Mesenchymal stem cell (in vitro differentiated cells and primary cell): ENCODE measurements at regions not wholly inside any gene's neighbourhood (a gene's known extent, or its start where the extent isn't known, plus 50 kb on each side); places are given as distances from the start of the nearest gene placed in this dataset.

Source experiments
- DNase-seq: peaks from one replicate; pipeline ENCODE4 v3.0.0-alpha.2; 2013
- H2AFZ ChIP-seq: one replicate; pipeline ENCODE4 v1.6.1; 2013; ENCODE audit warnings: low read depth, mild to moderate bottlenecking, control low read depth, inconsistent platforms, low read length, moderate library complexity
- H2AK5ac ChIP-seq: 2 replicates; pipeline ENCODE4 v1.6.1; 2013; ENCODE audit warnings: low read length, moderate library complexity, mild to moderate bottlenecking, inconsistent platforms; ENCODE audit not compliant: severe bottlenecking
- H2BK120ac ChIP-seq: one replicate; pipeline ENCODE4 v1.6.1; 2013; ENCODE audit warnings: low read depth, mild to moderate bottlenecking, inconsistent platforms, low read length, moderate library complexity
- H2BK12ac ChIP-seq, 2 experiments: one replicate each; pipeline ENCODE4 v1.6.1; 2013; ENCODE audit warnings: inconsistent platforms in 2 of 2, low read length in 2 of 2, mild to moderate bottlenecking in 2 of 2, moderate library complexity in 2 of 2, control low read depth in 1 of 2
- H2BK15ac ChIP-seq: one replicate; pipeline ENCODE4 v1.6.1; 2013; ENCODE audit warnings: mild to moderate bottlenecking, low read depth, inconsistent platforms; ENCODE audit not compliant: poor library complexity, severe bottlenecking
- H2BK5ac ChIP-seq: 2 replicates; pipeline ENCODE4 v1.6.1; 2013; ENCODE audit warnings: low read depth, mild to moderate bottlenecking, low read length, control low read depth, inconsistent platforms; ENCODE audit not compliant: poor library complexity, severe bottlenecking
- H3K14ac ChIP-seq, 2 experiments: one replicate each; pipeline ENCODE4 v1.6.1; 2013; ENCODE audit warnings: inconsistent platforms in 2 of 2, low read length in 2 of 2, control low read depth in 1 of 2, mild to moderate bottlenecking in 1 of 2, moderate library complexity in 1 of 2
- H3K18ac ChIP-seq, 2 experiments: one replicate each; pipeline ENCODE4 v1.6.1; 2013; ENCODE audit warnings: inconsistent platforms in 2 of 2, low read length in 2 of 2, control low read depth in 1 of 2, low read depth in 1 of 2, mild to moderate bottlenecking in 1 of 2
- H3K23ac ChIP-seq, 2 experiments: one replicate each; pipeline ENCODE4 v1.6.1; 2013; ENCODE audit warnings: inconsistent platforms in 2 of 2, low read length in 2 of 2, mild to moderate bottlenecking in 2 of 2, moderate library complexity in 2 of 2, control low read depth in 1 of 2
- H3K27ac ChIP-seq: 2 replicates; pipeline ENCODE4 v1.5.1; 2013; ENCODE audit warnings: mild to moderate bottlenecking, moderate library complexity, low read length, control low read depth, inconsistent platforms; ENCODE audit not compliant: poor library complexity, severe bottlenecking
- H3K27me3 ChIP-seq, 2 experiments: 2 replicates each; pipeline versions ENCODE4 v1.6.1 to v1.7.0; 2013; ENCODE audit warnings: low read length in 2 of 2, mild to moderate bottlenecking in 2 of 2, moderate library complexity in 2 of 2, control low read depth in 1 of 2, inconsistent platforms in 1 of 2; ENCODE audit not compliant: control insufficient read depth in 1 of 2, insufficient read depth in 1 of 2
- H3K36me3 ChIP-seq, 2 experiments: 2 replicates each; pipeline versions ENCODE4 v1.6.1 to v1.7.0; 2013; ENCODE audit warnings: low read length in 2 of 2, control low read depth in 1 of 2, inconsistent platforms in 1 of 2, low read depth in 1 of 2, mild to moderate bottlenecking in 1 of 2; ENCODE audit not compliant: insufficient read depth in 2 of 2, control insufficient read depth in 1 of 2
- H3K4ac ChIP-seq, 2 experiments: one replicate each; pipeline ENCODE4 v1.6.1; 2013; ENCODE audit warnings: inconsistent platforms in 2 of 2, low read length in 2 of 2, mild to moderate bottlenecking in 2 of 2, moderate library complexity in 2 of 2, control low read depth in 1 of 2, low read depth in 1 of 2
- H3K4me1 ChIP-seq: 2 replicates; pipeline ENCODE4 v1.6.1; 2013; ENCODE audit warnings: low read depth, low read length, control low read depth; ENCODE audit not compliant: control insufficient read depth, insufficient read depth
- H3K4me2 ChIP-seq: 2 replicates; pipeline ENCODE4 v1.6.1; 2013; ENCODE audit warnings: low read length, mild to moderate bottlenecking, inconsistent platforms; ENCODE audit not compliant: poor library complexity, severe bottlenecking
- H3K4me3 ChIP-seq, 2 experiments: 2 replicates each; pipeline versions ENCODE4 v1.5.1 to v1.7.0; 2013; ENCODE audit warnings: low read length in 2 of 2, mild to moderate bottlenecking in 2 of 2, control low read depth in 1 of 2, low read depth in 1 of 2; ENCODE audit not compliant: insufficient read depth in 1 of 2
- H3K79me1 ChIP-seq: replicated peaks from 2 replicates; pipeline ENCODE4 v1.6.1; 2013; ENCODE audit warnings: mild to moderate bottlenecking, control low read depth, low read length, inconsistent platforms; ENCODE audit not compliant: poor library complexity, severe bottlenecking
- H3K9ac ChIP-seq: 2 replicates; pipeline ENCODE4 v1.7.0; 2013; ENCODE audit warnings: mild to moderate bottlenecking, low read length, moderate library complexity
- H3K9me3 ChIP-seq: 2 replicates; pipeline ENCODE4 v1.7.0; 2013; ENCODE audit warnings: mild to moderate bottlenecking, low read length; ENCODE audit not compliant: control insufficient read depth
- H4K8ac ChIP-seq: one replicate; pipeline ENCODE4 v1.6.1; 2013; ENCODE audit warnings: inconsistent platforms, mild to moderate bottlenecking, low read length, moderate library complexity
- H4K91ac ChIP-seq: one replicate; pipeline ENCODE4 v1.6.1; 2013; ENCODE audit warnings: mild to moderate bottlenecking, low read length, inconsistent platforms
- WGBS: methylation state at CpG from one replicate; pipeline ENCODE4 v1.1.7; 2013; ENCODE audit warnings: mixed read lengths; 5-methylcytosine and 5-hydroxymethylcytosine counted together

DNA sequence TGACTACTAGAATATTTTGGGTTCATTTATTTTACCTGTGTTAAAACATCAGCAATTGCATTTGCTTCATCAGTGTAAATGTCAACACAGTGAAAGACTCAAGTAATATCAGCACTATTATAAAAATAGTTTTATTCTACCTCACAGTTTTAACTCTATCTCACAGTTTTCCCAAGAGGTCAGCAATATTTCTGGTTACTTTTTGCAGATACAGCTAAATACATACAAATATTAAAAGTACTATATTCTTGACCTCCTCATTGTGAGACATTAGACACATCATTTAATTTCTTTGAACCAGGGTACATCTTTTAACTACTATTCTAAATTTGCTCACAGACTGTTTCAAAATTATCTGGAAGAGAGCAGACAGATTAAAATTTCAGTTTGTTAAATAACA, 321.7 kb upstream of the OR4E1 start:
- Histone ChIP-seq H3K79me1 (no peaks in the 10 kb centered on the region), H4K8ac (no peak overlapping the region), H3K9me3 (no peaks in the 10 kb centered on the region), H3K27ac (no peak overlapping the region), H3K4me2 (no peak overlapping the region), H2BK120ac (no peak overlapping the region), H3K9ac (no peak overlapping the region), H3K4me1 (no peaks in the 10 kb centered on the region), H2BK5ac (no peak overlapping the region), H2BK12ac (no peak overlapping the region), H4K91ac (no peak overlapping the region), H2AFZ (no peak overlapping the region), H3K36me3 (no peaks in the 10 kb centered on the region), H3K4me3 (no peak overlapping the region), H3K14ac (no peak overlapping the region), H2BK15ac (no peak overlapping the region), H3K27me3 (no peaks in the 10 kb centered on the region), H3K18ac (no peak overlapping the region), H2AK5ac (no peak overlapping the region), H3K23ac (no peak overlapping the region), H3K4ac (no peak overlapping the region)
- no peak for DNase-seq

DNA sequence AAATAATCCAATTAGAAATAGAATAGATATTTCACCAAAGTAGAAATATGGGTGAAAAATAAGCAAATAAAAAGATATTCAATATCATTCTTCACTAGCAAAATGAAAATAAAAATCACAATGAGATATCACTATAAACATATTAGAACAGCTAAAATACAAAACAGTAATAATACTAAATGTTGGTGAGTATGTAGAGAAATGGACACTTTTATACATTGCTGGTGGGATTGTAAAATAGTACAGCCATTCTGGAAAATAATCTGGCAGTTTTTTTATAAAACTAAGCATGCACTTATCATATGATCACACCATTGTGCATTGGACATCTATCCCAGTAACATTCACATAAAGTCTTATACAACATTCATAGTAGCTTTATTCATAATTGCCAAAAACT, 320.2 kb upstream of the OR4E1 start:
- no peak overlapping the region for H3K4ac ChIP-seq
- H3K27me3 ChIP-seq = no peaks in the 10 kb centered on the region
- H3K23ac ChIP-seq = no peak overlapping the region
- H2BK15ac ChIP-seq = no peak overlapping the region
- no peak overlapping the region for H2BK5ac ChIP-seq
- no peak overlapping the region for H4K91ac ChIP-seq
- H3K9ac ChIP-seq = no peak overlapping the region
- H3K27ac ChIP-seq = no peak overlapping the region
- no peak overlapping the region for H2AFZ ChIP-seq
- no peak overlapping the region for H2AK5ac ChIP-seq
- H4K8ac ChIP-seq = no peak overlapping the region
- no peak overlapping the region for H2BK12ac ChIP-seq
- H3K14ac ChIP-seq = no peak overlapping the region
- no peaks in the 10 kb centered on the region for H3K79me1 ChIP-seq
- no peak overlapping the region for H3K4me2 ChIP-seq
- no peak overlapping the region for H3K18ac ChIP-seq
- no peaks in the 10 kb centered on the region for H3K36me3 ChIP-seq
- no peak overlapping the region for H3K4me3 ChIP-seq
- H3K4me1 ChIP-seq = no peaks in the 10 kb centered on the region
- DNase-seq = no peak
- no peaks in the 10 kb centered on the region for H3K9me3 ChIP-seq
- no peak overlapping the region for H2BK120ac ChIP-seq

DNA sequence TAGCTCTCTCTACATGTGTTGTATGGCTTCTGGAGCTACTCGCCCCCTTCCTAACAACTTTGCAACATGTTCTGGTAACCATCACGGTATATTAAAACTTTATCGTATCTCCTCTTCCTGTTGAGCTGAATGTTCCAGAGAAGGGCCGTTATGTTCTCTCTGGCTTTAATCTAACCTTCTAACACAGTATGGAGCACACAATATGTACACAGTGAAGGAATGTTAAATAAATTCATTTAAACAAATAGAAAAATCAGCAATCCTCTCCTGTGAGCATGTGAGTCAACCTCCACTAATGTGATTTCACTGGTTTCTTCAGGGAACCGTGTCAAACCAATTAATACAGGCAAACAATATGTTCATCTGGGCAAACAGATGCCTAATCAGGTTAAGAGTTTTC, 319.5 kb upstream of the OR4E1 start:
- no peak overlapping the region for H2BK5ac ChIP-seq
- WGBS = 76% methylated on average over 2 of the region's 5 CpGs

DNA sequence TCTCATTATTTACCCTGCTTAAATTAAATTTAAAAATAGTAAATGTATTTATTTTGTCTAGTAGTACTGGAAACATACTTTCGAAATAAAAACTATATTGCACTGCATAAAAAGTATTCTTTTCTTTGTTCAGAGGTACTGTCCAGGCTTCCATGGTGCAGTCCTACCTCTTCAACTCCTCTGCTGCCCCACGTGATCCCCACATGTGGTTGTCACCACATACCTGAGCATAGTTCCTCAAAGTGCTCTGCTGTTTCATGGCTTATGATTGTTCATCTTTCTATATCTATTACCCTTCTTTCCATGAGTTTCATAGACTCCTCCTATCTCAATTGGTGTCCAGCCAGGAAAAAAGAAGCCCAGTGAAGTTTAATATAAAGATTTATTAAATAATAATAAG, 317.5 kb upstream of the OR4E1 start:
- Histone ChIP-seq H3K27me3 (no peaks in the 10 kb centered on the region), H2AK5ac (no peak overlapping the region), H3K79me1 (no peaks in the 10 kb centered on the region), H3K4me2 (no peak overlapping the region), H3K14ac (no peak overlapping the region), H3K9me3 (no peaks in the 10 kb centered on the region), H2BK5ac (no peak overlapping the region), H3K4me3 (no peak overlapping the region), H2BK12ac (no peak overlapping the region), H2BK15ac (no peak overlapping the region), H3K27ac (no peak overlapping the region), H3K9ac (no peak overlapping the region), H2BK120ac (no peak overlapping the region), H3K4me1 (no peaks in the 10 kb centered on the region), H4K8ac (no peak overlapping the region), H3K4ac (no peak overlapping the region), H3K36me3 (no peaks in the 10 kb centered on the region), H3K23ac (no peak overlapping the region), H4K91ac (no peak overlapping the region), H3K18ac (no peak overlapping the region), H2AFZ (no peak overlapping the region)
- WGBS = 30% methylated on average over 2 of the region's 2 CpGs
- DNase-seq = no peak

More for the DNA sequence above, 319.5 kb upstream of the OR4E1 start:
- no peak overlapping the region for H2BK12ac ChIP-seq
- no peak overlapping the region for H2BK120ac ChIP-seq
- H2AFZ ChIP-seq = no peak overlapping the region
- H3K4me3 ChIP-seq = no peak overlapping the region
- H3K9ac ChIP-seq = no peak overlapping the region
- no peak overlapping the region for H3K23ac ChIP-seq
- H4K91ac ChIP-seq = no peak overlapping the region
- no peak overlapping the region for H3K27ac ChIP-seq
- H4K8ac ChIP-seq = no peak overlapping the region
- no peak overlapping the region for H3K18ac ChIP-seq
- no peaks in the 10 kb centered on the region for H3K27me3 ChIP-seq
- DNase-seq = no peak
- no peaks in the 10 kb centered on the region for H3K9me3 ChIP-seq
- H3K4ac ChIP-seq = no peak overlapping the region
- no peaks in the 10 kb centered on the region for H3K79me1 ChIP-seq
- H3K4me1 ChIP-seq = no peaks in the 10 kb centered on the region
- H2BK15ac ChIP-seq = no peak overlapping the region
- H3K4me2 ChIP-seq = no peak overlapping the region
- H3K14ac ChIP-seq = no peak overlapping the region
- no peak overlapping the region for H2AK5ac ChIP-seq
- no peaks in the 10 kb centered on the region for H3K36me3 ChIP-seq
